Parathyroid adenoma (tissue), 2 donors: ENCODE measurements at regions not wholly inside any gene's neighbourhood (a gene's known extent, or its start where the extent isn't known, plus 50 kb on each side); places are given as distances from the start of the nearest gene placed in this dataset.

Experiments used
- H2AFZ ChIP-seq: fragments of 300-600 bp; sonication (generic); one replicate; pipeline ENCODE4 v1.7.0; 2017; ENCODE audit warnings: antibody characterized with exemption, mild to moderate bottlenecking
- H3K27ac ChIP-seq: fragments of 300-600 bp; sonication (generic); one replicate; pipeline ENCODE4 v1.7.0; 2017
- H3K27me3 ChIP-seq: fragments of 300-600 bp; sonication (generic); one replicate; pipeline ENCODE4 v1.7.0; 2017; ENCODE audit warnings: low read length; ENCODE audit not compliant: control insufficient read depth, insufficient read depth
- H3K36me3 ChIP-seq: fragments of 300-600 bp; sonication (generic); one replicate; pipeline ENCODE4 v1.7.0; 2017; ENCODE audit warnings: low read length; ENCODE audit not compliant: control insufficient read depth, insufficient read depth
- H3K4me1 ChIP-seq: fragments of 300-600 bp; sonication (generic); one replicate; pipeline ENCODE4 v1.7.0; 2017; ENCODE audit warnings: control low read depth
- H3K4me2 ChIP-seq: fragments of 300-600 bp; sonication (generic); one replicate; pipeline ENCODE4 v1.7.0; 2017; ENCODE audit warnings: low read length
- H3K4me3 ChIP-seq: fragments of 300-600 bp; sonication (generic); one replicate; pipeline ENCODE4 v1.7.0; 2017; ENCODE audit warnings: low read depth, low read length
- H3K79me2 ChIP-seq: fragments of 300-600 bp; sonication (generic); one replicate; pipeline ENCODE4 v1.7.0; 2017; ENCODE audit warnings: control low read depth
- H3K9ac ChIP-seq: fragments of 300-600 bp; sonication (generic); one replicate; pipeline ENCODE4 v1.7.0; 2017; ENCODE audit warnings: mild to moderate bottlenecking
- H3K9me3 ChIP-seq: fragments of 300-600 bp; sonication (generic); one replicate; pipeline ENCODE4 v1.7.0; 2017; ENCODE audit warnings: low read length; ENCODE audit not compliant: control insufficient read depth
- TF ChIP-seq, protein P1 (sequence below): fragments of 300-600 bp; sonication (generic); IDR thresholded peaks from one replicate; pipeline ENCODE4 v1.7.0; 2017; ENCODE audit warnings: antibody characterized with exemption, mild to moderate bottlenecking
- donor health status: primary hyperparathyroidism.

DNA sequence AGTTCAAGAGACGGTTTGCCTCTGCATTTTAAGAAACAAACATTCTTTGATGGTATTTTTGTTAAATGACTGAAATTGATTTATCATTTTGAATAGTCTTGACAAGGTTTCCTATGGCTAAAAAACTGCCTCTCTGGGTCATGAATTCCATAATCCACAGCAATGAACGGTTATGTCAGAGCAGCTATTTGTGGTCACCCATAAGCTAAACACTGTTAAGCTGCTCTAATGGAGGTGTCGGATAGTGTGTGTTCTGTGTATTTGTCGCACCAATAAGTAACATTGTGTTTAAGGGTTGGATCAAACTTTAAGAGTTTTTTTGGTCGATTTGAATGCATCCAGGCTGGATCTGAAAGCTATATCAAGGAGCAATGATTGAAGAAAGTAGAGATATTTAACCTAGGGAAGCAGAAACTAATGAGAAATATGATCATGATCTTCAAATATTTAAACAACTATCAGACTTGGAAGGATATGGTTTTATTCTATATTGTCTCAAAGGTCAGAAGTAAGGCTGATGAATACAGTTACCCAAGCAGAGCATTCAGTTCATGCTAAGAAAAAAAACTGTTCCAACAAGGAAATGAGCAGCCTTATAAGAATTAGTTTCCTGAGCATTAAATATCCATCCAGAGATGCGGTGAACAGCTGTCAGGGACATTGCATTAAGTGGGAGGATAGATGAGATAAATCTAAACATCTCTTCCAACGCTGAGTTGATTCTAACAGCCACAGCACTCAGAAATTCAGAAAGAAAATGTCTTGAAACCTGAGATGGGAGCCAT, 232.3 kb upstream of the RPS6KA3 start:
- no peak overlapping the region for H3K4me3 ChIP-seq
- no peak overlapping the region for H2AFZ ChIP-seq
- H3K36me3 ChIP-seq = no peaks in the 10 kb centered on the region
- TF ChIP-seq, protein P1, sequence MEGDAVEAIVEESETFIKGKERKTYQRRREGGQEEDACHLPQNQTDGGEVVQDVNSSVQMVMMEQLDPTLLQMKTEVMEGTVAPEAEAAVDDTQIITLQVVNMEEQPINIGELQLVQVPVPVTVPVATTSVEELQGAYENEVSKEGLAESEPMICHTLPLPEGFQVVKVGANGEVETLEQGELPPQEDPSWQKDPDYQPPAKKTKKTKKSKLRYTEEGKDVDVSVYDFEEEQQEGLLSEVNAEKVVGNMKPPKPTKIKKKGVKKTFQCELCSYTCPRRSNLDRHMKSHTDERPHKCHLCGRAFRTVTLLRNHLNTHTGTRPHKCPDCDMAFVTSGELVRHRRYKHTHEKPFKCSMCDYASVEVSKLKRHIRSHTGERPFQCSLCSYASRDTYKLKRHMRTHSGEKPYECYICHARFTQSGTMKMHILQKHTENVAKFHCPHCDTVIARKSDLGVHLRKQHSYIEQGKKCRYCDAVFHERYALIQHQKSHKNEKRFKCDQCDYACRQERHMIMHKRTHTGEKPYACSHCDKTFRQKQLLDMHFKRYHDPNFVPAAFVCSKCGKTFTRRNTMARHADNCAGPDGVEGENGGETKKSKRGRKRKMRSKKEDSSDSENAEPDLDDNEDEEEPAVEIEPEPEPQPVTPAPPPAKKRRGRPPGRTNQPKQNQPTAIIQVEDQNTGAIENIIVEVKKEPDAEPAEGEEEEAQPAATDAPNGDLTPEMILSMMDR = no peak
- no peak overlapping the region for H3K9ac ChIP-seq
- no peaks in the 10 kb centered on the region for H3K4me1 ChIP-seq
- H3K27ac ChIP-seq = no peak overlapping the region
- H3K9me3 ChIP-seq = no peaks in the 10 kb centered on the region
- no peak overlapping the region for H3K4me2 ChIP-seq
- H3K27me3 ChIP-seq = no peaks in the 10 kb centered on the region
- no peaks in the 10 kb centered on the region for H3K79me2 ChIP-seq

- H3K27me3 ChIP-seq = no peaks in the 10 kb centered on the region
- TF ChIP-seq, protein P1 = no peak
- H3K4me3 ChIP-seq = no peak overlapping the region
These were observed 228.9 kb upstream of the RPS6KA3 start for GRCh38 chrX:20495575-20495974.

GRCh38 chrX:20488473-20488872, 221.8 kb upstream of the RPS6KA3 start:
- Histone ChIP-seq H3K9ac (no peak overlapping the region), H3K27me3 (no peaks in the 10 kb centered on the region), H2AFZ (no peak overlapping the region), H3K4me1 (no peaks in the 10 kb centered on the region), H3K4me3 (no peak overlapping the region), H3K9me3 (no peaks in the 10 kb centered on the region), H3K27ac (no peak overlapping the region), H3K36me3 (no peaks in the 10 kb centered on the region), H3K79me2 (no peaks in the 10 kb centered on the region), H3K4me2 (no peak overlapping the region)
- TF ChIP-seq, protein P1 = no peak

More at GRCh38 chrX:20495575-20495974, 228.9 kb upstream of the RPS6KA3 start:
- no peaks in the 10 kb centered on the region for H3K4me1 ChIP-seq
- H3K4me2 ChIP-seq = no peak overlapping the region
- H3K9me3 ChIP-seq = no peaks in the 10 kb centered on the region
- H3K9ac ChIP-seq = no peak overlapping the region
- H3K36me3 ChIP-seq = no peaks in the 10 kb centered on the region
- no peaks in the 10 kb centered on the region for H3K79me2 ChIP-seq
- H2AFZ ChIP-seq = no peak overlapping the region
- no peak overlapping the region for H3K27ac ChIP-seq

- Histone ChIP-seq H3K27ac (no peak overlapping the region), H3K9me3 (no peaks in the 10 kb centered on the region), H3K27me3 (no peaks in the 10 kb centered on the region), H3K4me1 (no peaks in the 10 kb centered on the region), H3K36me3 (no peaks in the 10 kb centered on the region), H2AFZ (no peak overlapping the region), H3K79me2 (no peaks in the 10 kb centered on the region), H3K4me3 (no peak overlapping the region), H3K9ac (no peak overlapping the region), H3K4me2 (no peak overlapping the region)
- TF ChIP-seq, protein P1 = no peak
These were observed 220.5 kb upstream of the RPS6KA3 start for GRCh38 chrX:20487227-20487626.

GRCh38 chrX:20481632-20482031, 214.9 kb upstream of the RPS6KA3 start:
- Histone ChIP-seq H3K4me1 (no peaks in the 10 kb centered on the region), H3K4me2 (no peak overlapping the region), H3K9ac (no peak overlapping the region), H3K27me3 (no peaks in the 10 kb centered on the region), H2AFZ (no peak overlapping the region), H3K9me3 (no peaks in the 10 kb centered on the region), H3K4me3 (no peak overlapping the region), H3K36me3 (no peaks in the 10 kb centered on the region), H3K27ac (no peak overlapping the region), H3K79me2 (no peaks in the 10 kb centered on the region)
- TF ChIP-seq, protein P1 = no peak
